Raji (cell line): ENCODE measurements at regions not wholly inside any gene's neighbourhood (a gene's known extent, or its start where the extent isn't known, plus 50 kb on each side); places are given as distances from the start of the nearest gene placed in this dataset.

Experiments
- POLR2A ChIP-seq: IDR thresholded peaks from 2 replicates; pipeline ENCODE4 v1.6.1; 2011; ENCODE audit warnings: low read depth, low read length, control low read depth; ENCODE audit not compliant: insufficient read depth

GRCh38 chr3:31246293-31247062 is 286.2 kb upstream of the STT3B start:
- no peak for TF ChIP-seq POLR2A

GRCh38 chr3:31247063-31247447 is 285.7 kb upstream of the STT3B start:
- TF ChIP-seq POLR2A = no peak

DNA sequence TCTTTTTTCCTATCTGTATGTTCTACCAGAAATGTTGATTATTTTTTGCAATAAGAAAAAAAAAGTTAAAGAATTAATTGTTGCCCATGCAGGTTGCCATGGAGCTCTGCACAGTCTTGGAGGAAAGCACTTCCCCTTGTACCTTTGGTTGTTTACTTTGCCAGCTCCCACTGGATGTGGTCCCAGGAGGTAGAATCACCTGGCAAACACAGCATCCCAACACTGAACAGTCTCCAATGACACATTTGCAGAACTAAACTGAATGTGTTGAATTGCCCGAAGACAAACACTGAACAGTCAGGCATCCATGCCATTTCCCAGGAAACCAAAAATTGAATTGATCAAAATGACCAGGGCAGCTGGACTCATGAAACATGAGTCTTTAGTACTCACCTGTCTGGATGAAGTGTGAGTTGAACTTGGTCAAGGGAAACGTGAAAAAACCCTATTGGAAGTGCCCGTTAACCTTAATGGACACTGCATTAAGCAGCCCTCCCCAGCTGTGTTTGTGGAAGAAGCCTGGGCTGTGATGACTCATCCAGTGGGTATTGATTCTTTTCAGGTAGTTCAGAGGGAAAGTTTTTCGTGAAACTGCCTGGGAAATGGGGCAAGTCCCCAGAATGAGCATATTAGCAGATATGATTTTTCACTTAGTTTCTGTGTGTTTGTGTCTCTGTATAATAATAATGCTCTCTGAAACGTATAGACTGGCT is 284.7 kb upstream of the STT3B start:
- no peak for TF ChIP-seq POLR2A

DNA sequence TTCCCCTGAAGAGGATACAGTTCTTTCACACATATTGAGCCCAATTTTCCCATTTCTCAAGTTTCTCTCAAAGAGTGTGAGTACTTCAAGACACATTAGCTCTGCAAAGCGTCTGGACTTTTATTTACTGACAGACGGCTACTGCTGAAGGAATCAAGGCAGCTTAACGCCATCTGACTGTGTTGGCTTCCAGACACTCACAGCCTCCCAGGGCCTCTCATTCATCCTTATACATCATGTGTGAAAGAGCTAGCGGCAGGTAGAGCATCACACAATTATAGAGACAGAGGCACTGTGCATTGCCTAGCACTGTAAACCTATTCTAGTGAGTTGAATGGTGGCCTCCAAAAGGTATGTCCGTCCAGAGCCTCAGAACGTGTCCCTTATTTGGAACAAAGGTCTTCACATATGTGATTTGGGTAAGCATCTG is 284.1 kb upstream of the STT3B start:
- TF ChIP-seq POLR2A = no peak

GRCh38 chr3:31249545-31249944 is 283.2 kb upstream of the STT3B start:
- no peak for TF ChIP-seq POLR2A

GRCh38 chr3:31250116-31250777 is 282.5 kb upstream of the STT3B start:
- no peak for TF ChIP-seq POLR2A

DNA sequence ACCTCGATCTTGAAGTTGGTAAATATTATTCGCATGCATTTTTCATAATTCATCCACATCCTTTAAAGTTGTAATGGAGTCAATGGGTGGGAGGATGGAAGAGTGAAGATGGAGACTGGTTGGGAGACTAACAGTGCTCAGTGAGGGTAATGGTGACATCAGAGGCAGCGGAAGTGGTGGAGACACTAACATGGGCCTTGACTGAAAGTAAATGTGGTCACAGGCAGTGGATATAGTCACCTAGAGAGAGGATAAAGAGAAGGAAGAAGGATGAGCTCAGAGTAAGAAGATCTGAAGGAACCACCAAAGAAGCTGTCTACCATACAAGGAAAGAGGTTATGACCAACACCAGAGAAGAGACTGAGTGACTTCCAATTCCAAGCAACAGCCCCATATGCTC is 281.6 kb upstream of the STT3B start:
- TF ChIP-seq POLR2A = no peak

- no peak for TF ChIP-seq POLR2A
Observed at GRCh38 chr3:31252216-31253185, 280.2 kb upstream of the STT3B start.

DNA sequence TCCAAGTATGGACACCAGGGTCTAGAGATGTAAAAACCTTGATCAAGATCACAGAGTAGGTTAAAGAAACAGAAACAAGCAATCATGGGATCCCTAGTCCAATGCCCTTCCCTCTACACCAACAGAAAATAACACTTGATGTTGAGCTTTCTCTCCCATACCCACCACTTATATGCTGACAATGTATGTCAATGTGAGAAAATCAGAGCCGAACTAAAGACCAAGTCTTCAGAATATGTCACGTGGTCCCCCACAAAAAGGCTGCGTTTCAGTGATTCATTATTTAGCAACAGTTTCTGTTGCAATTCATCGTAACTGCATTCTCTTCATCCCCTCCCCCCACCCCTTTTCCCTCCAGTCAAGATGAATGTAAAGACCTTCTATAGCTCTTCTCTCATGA is 278.9 kb upstream of the STT3B start:
- no peak for TF ChIP-seq POLR2A

GRCh38 chr3:31254483-31254882 is 278.2 kb upstream of the STT3B start:
- no peak for TF ChIP-seq POLR2A

DNA sequence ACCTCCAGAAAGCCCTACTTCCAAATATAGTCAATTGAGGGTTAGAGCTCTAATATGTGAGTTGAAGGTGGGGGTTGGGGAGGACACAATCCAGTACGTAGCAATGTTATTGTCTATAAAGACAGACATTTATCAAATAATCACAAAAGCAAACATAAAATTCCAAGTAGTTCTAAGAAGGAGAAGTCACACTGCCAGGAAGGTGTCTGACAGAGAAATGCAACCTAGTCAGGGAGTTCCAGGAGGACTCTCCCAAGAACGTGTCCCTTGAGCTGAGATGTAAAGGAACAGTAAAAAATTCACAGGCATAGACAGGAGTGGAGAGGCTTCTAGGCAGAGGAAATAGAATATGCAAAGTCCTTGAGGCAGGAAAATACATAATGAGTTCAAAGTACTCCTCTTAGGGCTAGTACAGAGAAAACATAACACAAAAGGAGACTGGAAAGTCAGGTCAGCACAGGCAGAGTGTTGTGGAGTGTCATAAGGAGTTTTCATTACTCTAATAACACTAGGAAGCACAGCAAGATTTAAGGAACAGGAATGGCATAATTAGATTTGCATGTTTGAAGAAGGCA is 277.6 kb upstream of the STT3B start:
- TF ChIP-seq POLR2A = no peak

- no peak for TF ChIP-seq POLR2A
Observed at GRCh38 chr3:31262201-31262600, 270.5 kb upstream of the STT3B start.

GRCh38 chr3:31263897-31264296 is 268.8 kb upstream of the STT3B start:
- no peak for TF ChIP-seq POLR2A

GRCh38 chr3:31265646-31266428 is 266.9 kb upstream of the STT3B start:
- no peak for TF ChIP-seq POLR2A

GRCh38 chr3:31268868-31269267 is 263.9 kb upstream of the STT3B start:
- TF ChIP-seq POLR2A = no peak
